Smooth muscle cell (in vitro differentiated cells): ENCODE measurements at regions not wholly inside any gene's neighbourhood (a gene's known extent, or its start where the extent isn't known, plus 50 kb on each side); places are given as distances from the start of the nearest gene placed in this dataset.
"Not testable (repeated sequence)": the region's sequence is repeated elsewhere in the genome, so short reads cannot be mapped to it uniquely, and the experiment has no call there.

Experiments used
- DNase-seq: peaks from one replicate; lab custom pipeline; 2025; ENCODE audit not compliant: unreplicated experiment; lab: John Stamatoyannopoulos, UW
- H2AFZ ChIP-seq: fragments of 200-600 bp; sonication (generic); 2 replicates; pipeline ENCODE4 v1.6.0; 2016; ENCODE audit warnings: antibody characterized with exemption, low read depth, mild to moderate bottlenecking
- H3F3A ChIP-seq: fragments of 200-600 bp; sonication (generic); 2 replicates; pipeline ENCODE4 v1.6.0; 2017; ENCODE audit warnings: antibody characterized with exemption, low read depth
- H3K27ac ChIP-seq: fragments of 200-600 bp; sonication (generic); 2 replicates; pipeline ENCODE4 v1.5.1; 2016; ENCODE audit warnings: low read depth, mild to moderate bottlenecking
- H3K27me3 ChIP-seq: fragments of 200-600 bp; sonication (generic); 2 replicates; pipeline ENCODE4 v1.6.1; 2016; ENCODE audit warnings: low read depth, mild to moderate bottlenecking
- H3K36me3 ChIP-seq: fragments of 200-600 bp; sonication (generic); 2 replicates; pipeline ENCODE4 v1.5.1; 2016; ENCODE audit warnings: low read depth
- H3K4me1 ChIP-seq: fragments of 200-600 bp; sonication (generic); 2 replicates; pipeline ENCODE4 v1.5.1; 2016; ENCODE audit warnings: low read depth
- H3K4me2 ChIP-seq: fragments of 200-600 bp; sonication (generic); 2 replicates; pipeline ENCODE4 v1.6.0; 2016; ENCODE audit warnings: mild to moderate bottlenecking
- H3K4me3 ChIP-seq: fragments of 200-600 bp; sonication (generic); 2 replicates; pipeline ENCODE4 v1.5.1; 2016; ENCODE audit warnings: mild to moderate bottlenecking
- H3K79me2 ChIP-seq: fragments of 200-600 bp; sonication (generic); 2 replicates; pipeline ENCODE4 v1.6.0; 2016; ENCODE audit warnings: low read depth, mild to moderate bottlenecking
- H3K9ac ChIP-seq: fragments of 200-600 bp; sonication (generic); 2 replicates; pipeline ENCODE4 v1.6.0; 2016; ENCODE audit warnings: low read depth
- H3K9me3 ChIP-seq: fragments of 200-600 bp; sonication (generic); replicated peaks from 2 replicates; pipeline ENCODE4 v1.5.1; 2016; ENCODE audit warnings: low read depth
- H4K20me1 ChIP-seq: fragments of 200-600 bp; sonication (generic); 2 replicates; pipeline ENCODE4 v1.6.0; 2016; ENCODE audit warnings: low read depth
- WGBS: methylation state at CpG from one replicate; pipeline ENCODE4 v1.1.7; 2016; ENCODE audit warnings: low lambda C conversion rate; 5-methylcytosine and 5-hydroxymethylcytosine counted together
- TF ChIP-seq, protein P1 (sequence below): fragments of 200-600 bp; sonication (generic); IDR thresholded peaks from 2 replicates; pipeline ENCODE4 v1.5.1; 2017; ENCODE audit warnings: borderline replicate concordance, mild to moderate bottlenecking, antibody characterized with exemption; ENCODE audit not compliant: insufficient read depth, poor library complexity, severe bottlenecking

DNA sequence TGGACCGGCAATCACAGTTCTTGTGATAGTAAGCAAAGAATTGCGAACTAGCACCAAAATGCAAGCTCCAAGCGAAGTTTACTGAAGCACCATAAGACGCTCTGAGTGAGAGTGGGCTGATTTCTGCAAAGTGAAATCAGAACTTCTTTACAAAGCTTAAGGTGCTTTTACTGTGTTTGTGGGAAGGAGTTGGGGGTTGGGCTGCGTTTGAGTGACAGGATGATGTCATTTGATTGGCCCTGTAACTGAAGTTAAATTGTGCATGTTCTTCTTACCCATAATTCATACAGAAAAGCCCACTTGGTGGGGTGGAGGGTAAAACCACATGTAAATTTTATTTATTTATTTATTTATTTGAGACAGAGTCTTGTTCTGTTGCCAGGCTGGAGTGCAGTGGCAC is 970.6 kb upstream of the CDH18 start:
- TF ChIP-seq, protein P1, sequence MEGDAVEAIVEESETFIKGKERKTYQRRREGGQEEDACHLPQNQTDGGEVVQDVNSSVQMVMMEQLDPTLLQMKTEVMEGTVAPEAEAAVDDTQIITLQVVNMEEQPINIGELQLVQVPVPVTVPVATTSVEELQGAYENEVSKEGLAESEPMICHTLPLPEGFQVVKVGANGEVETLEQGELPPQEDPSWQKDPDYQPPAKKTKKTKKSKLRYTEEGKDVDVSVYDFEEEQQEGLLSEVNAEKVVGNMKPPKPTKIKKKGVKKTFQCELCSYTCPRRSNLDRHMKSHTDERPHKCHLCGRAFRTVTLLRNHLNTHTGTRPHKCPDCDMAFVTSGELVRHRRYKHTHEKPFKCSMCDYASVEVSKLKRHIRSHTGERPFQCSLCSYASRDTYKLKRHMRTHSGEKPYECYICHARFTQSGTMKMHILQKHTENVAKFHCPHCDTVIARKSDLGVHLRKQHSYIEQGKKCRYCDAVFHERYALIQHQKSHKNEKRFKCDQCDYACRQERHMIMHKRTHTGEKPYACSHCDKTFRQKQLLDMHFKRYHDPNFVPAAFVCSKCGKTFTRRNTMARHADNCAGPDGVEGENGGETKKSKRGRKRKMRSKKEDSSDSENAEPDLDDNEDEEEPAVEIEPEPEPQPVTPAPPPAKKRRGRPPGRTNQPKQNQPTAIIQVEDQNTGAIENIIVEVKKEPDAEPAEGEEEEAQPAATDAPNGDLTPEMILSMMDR: no peak
- H3K27ac ChIP-seq: no peak overlapping the region
- H3K36me3 ChIP-seq: no peaks in the 10 kb centered on the region
- H3K4me2 ChIP-seq: no peak overlapping the region
- 91% methylated on average over 5 of the region's 5 CpGs for WGBS
- H4K20me1 ChIP-seq: no peaks in the 10 kb centered on the region
- no peaks in the 10 kb centered on the region for H3F3A ChIP-seq
- no peaks in the 10 kb centered on the region for H3K79me2 ChIP-seq
- no peaks in the 10 kb centered on the region for H3K4me1 ChIP-seq
- no peak overlapping the region for H3K4me3 ChIP-seq
- no peaks in the 10 kb centered on the region for H3K27me3 ChIP-seq
- no peak for DNase-seq
- H3K9ac ChIP-seq: no peak overlapping the region
- H2AFZ ChIP-seq: no peak overlapping the region
- H3K9me3 ChIP-seq: no peaks in the 10 kb centered on the region

DNA sequence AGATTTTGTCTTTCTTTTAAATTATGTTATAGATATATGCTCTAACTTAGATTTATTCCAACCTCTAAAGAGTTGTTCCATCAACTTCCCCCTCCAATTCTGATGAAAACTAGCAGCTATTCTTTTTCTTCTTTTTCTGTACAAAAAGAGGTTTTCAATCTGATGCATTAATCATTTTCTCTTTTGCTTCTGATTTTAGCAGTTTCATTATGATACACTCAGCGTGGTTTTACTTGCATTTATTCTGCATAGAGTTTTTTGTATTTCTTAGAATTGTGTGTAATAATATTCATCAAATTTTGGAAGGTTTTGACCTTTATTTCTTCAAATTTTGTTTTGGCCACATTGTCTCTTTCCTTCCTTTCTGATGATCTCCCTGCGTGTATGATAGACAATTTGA is 968.1 kb upstream of the CDH18 start:
- WGBS: 87% methylated on average over 2 of the region's 2 CpGs
- TF ChIP-seq, protein P1: no peak
- H3K9ac ChIP-seq: no peak overlapping the region
- H3K36me3 ChIP-seq: no peaks in the 10 kb centered on the region
- H3K27me3 ChIP-seq: no peaks in the 10 kb centered on the region
- H3K4me2 ChIP-seq: no peak overlapping the region
- no peaks in the 10 kb centered on the region for H3F3A ChIP-seq
- DNase-seq: no peak
- H3K4me3 ChIP-seq: no peak overlapping the region
- H4K20me1 ChIP-seq: no peaks in the 10 kb centered on the region
- H3K27ac ChIP-seq: no peak overlapping the region
- H2AFZ ChIP-seq: no peak overlapping the region
- H3K79me2 ChIP-seq: no peaks in the 10 kb centered on the region
- no peaks in the 10 kb centered on the region for H3K4me1 ChIP-seq
- H3K9me3 ChIP-seq: no peaks in the 10 kb centered on the region

DNA sequence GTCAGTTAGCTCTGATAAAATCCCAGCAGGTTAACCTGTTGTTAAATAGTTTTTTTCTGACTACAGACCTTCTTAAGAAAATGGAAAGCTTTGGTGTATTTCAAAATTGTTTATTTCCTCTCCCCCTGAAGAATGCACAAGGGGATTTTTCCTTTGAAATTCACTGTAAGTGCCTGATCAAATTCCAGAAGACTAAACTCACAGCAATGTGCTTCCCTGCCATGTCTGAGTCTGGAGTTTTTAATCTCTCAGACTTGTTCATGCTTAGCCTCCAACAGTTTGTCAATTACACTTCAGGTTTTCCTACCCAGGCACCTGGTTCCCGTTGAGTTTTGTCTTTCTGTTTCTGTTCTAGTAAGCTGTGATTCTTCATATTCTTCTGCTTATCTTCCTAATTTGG is 961.6 kb upstream of the CDH18 start:
- Histone ChIP-seq H3F3A (no peaks in the 10 kb centered on the region), H3K79me2 (no peaks in the 10 kb centered on the region), H3K36me3 (no peaks in the 10 kb centered on the region), H3K4me1 (peaks cover 5% of the 10 kb centered on the region), H3K9me3 (no peaks in the 10 kb centered on the region), H3K4me2 (no peak overlapping the region), H3K27ac (no peak overlapping the region), H3K27me3 (no peaks in the 10 kb centered on the region), H3K4me3 (no peak overlapping the region), H3K9ac (no peak overlapping the region), H2AFZ (peak overlapping the region; percentile 87), H4K20me1 (no peaks in the 10 kb centered on the region)
- 60% methylated on average over 1 of the region's 1 CpG for WGBS
- TF ChIP-seq, protein P1: no peak
- DNase-seq: no peak

DNA sequence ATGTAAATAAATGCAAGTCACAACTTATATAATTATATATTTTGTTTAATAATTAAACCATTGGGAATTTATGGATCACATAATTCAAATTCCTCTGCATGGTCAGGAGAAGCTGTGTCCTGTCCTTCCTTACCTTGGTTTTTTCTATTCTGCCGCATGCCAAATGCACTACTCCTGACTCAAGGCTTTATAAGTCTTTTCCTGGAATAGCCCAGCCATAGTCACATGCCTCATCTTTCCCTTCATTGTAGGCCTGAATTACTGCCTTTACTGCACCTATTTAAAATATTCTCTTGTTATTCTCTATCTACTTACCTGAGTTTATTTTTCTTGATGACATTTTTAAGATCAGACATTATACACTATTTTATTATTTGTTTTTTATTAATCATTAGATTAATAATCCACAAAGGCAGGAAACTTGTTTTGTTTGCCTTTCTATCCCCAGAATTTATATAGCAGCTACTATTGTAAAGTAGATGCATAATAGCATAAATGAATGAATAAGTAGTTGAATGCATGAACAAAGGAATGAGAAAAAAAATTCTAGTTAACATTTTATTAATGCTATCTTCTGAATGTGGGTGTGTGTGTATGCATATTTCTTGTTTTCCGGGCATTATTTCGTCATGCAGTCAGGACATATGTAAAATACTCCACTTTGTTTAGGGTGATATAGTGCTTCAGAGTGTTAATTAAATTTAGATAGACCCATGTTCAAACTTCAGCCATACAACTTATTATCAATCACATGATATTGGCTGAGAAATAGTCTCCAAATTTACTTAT is 955.4 kb upstream of the CDH18 start:
- H3K79me2 ChIP-seq, H3F3A ChIP-seq, H3K4me2 ChIP-seq, H3K27ac ChIP-seq, H3K9me3 ChIP-seq, H3K4me1 ChIP-seq, H3K9ac ChIP-seq, H4K20me1 ChIP-seq, H3K27me3 ChIP-seq, H3K36me3 ChIP-seq, H3K4me3 ChIP-seq, DNase-seq, H2AFZ ChIP-seq: not testable (repeated sequence)
- WGBS: 83% methylated on average over 3 of the region's 3 CpGs

DNA sequence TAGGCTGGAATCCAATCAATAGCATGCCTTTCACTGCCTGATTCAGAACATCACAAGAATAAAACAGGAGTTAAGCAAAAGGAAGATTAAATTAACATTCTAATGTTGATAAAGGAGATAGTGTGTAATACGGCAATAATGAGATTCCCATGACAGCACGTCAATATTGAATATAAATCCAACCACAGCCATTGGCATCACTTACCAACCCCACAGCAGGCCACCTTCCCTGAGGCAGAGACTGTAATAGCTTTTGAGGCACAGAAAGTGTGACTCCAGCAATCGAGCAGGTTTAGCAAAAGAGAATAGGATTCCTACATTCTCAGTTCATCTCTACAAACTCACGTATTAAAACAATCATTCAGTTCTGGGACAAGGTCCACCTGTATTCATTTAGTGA is 954.6 kb upstream of the CDH18 start:
- H3K79me2 ChIP-seq, H3K36me3 ChIP-seq, H2AFZ ChIP-seq, H3K27me3 ChIP-seq, H3K4me2 ChIP-seq, H3K4me3 ChIP-seq, H3K4me1 ChIP-seq, H3F3A ChIP-seq, DNase-seq, H3K9ac ChIP-seq, H4K20me1 ChIP-seq, H3K27ac ChIP-seq, H3K9me3 ChIP-seq: not testable (repeated sequence)
- 78% methylated on average over 4 of the region's 4 CpGs for WGBS

DNA sequence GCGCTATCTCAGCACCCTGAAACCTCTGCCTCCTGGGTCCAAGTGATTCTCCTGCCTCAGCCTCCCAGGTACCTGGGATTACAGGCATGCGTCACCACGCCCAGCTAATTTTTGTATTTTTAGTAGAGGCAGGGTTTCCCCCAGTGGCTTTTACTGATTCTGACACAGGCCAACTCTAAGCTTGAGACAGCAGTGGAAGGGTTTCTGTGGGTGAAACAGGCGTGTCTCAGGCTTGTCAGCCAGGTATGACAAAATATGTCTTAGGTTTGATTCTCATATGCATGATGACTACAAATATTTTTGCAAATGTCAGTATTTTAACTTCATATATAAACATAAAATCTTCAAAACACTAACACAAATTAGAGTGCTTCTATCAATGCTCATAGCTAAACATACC is 952.8 kb upstream of the CDH18 start:
- not testable (repeated sequence) for DNase-seq, H2AFZ ChIP-seq, H3K9me3 ChIP-seq, H4K20me1 ChIP-seq, H3K4me1 ChIP-seq, H3K4me2 ChIP-seq, H3K79me2 ChIP-seq, H3K9ac ChIP-seq, H3K36me3 ChIP-seq, H3K27me3 ChIP-seq, H3F3A ChIP-seq, H3K27ac ChIP-seq, H3K4me3 ChIP-seq
- 86% methylated on average over 4 of the region's 4 CpGs for WGBS
